ENCODE measurements at regions not wholly inside any gene's neighbourhood (a gene's known extent, or its start where the extent isn't known, plus 50 kb on each side); places are given as distances from the start of the nearest gene placed in this dataset.

GRCh38 chr1:208852911-208853310 lies 608.7 kb upstream of the PLXNA2 start:
- DNase-seq (no peak), ATAC-seq (ENCODE audit: low read depth) (no peak)
- no peak overlapping the region for H3K4me3 Mint-ChIP-seq
- no peak overlapping the region for H3K27ac Mint-ChIP-seq
- H3K36me3 Mint-ChIP-seq, result no peaks in the 10 kb centered on the region
- no peaks in the 10 kb centered on the region for H3K4me1 Mint-ChIP-seq
- H3K27me3 Mint-ChIP-seq, result peaks cover 3% of the 10 kb centered on the region
- no peaks in the 10 kb centered on the region for H3K9me3 Mint-ChIP-seq
- POLR2A ChIA-PET, result no interaction called here

- no peaks in the 10 kb centered on the region for H3K4me1 Mint-ChIP-seq
- H3K9me3 Mint-ChIP-seq, result no peaks in the 10 kb centered on the region
- no peak overlapping the region for H3K27ac Mint-ChIP-seq
- POLR2A ChIA-PET, result no interaction called here
- H3K36me3 Mint-ChIP-seq, result no peaks in the 10 kb centered on the region
- no peak overlapping the region for H3K4me3 Mint-ChIP-seq
- ATAC-seq (ENCODE audit: low read depth), result no peak
- peaks cover 3% of the 10 kb centered on the region for H3K27me3 Mint-ChIP-seq
- DNase-seq, result no peak
These were observed 611.2 kb upstream of the PLXNA2 start for GRCh38 chr1:208855403-208855802.

GRCh38 chr1:208857465-208857864 lies 613.3 kb upstream of the PLXNA2 start:
- POLR2A ChIA-PET, result no interaction called here
- Mint-ChIP-seq H3K9me3 (no peaks in the 10 kb centered on the region), H3K36me3 (no peaks in the 10 kb centered on the region), H3K27ac (no peak overlapping the region), H3K27me3 (peaks cover 3% of the 10 kb centered on the region), H3K4me3 (no peak overlapping the region), H3K4me1 (no peaks in the 10 kb centered on the region)
- DNase-seq, result no peak
- ATAC-seq (ENCODE audit: low read depth), result no peak

- POLR2A ChIA-PET, result no interaction called here
- H3K27ac Mint-ChIP-seq, result no peak overlapping the region
These were observed 614.6 kb upstream of the PLXNA2 start for GRCh38 chr1:208858738-208859137.

GRCh38 chr1:208864366-208864965 lies 620.3 kb upstream of the PLXNA2 start:
- no peak for DNase-seq
- no peak overlapping the region for H3K4me3 Mint-ChIP-seq
- POLR2A ChIA-PET, result no interaction called here
- H3K9me3 Mint-ChIP-seq, result no peaks in the 10 kb centered on the region
- no peak overlapping the region for H3K27ac Mint-ChIP-seq
- no peaks in the 10 kb centered on the region for H3K27me3 Mint-ChIP-seq
- no peaks in the 10 kb centered on the region for H3K36me3 Mint-ChIP-seq
- ATAC-seq (ENCODE audit: low read depth), result no peak
- no peaks in the 10 kb centered on the region for H3K4me1 Mint-ChIP-seq

More at GRCh38 chr1:208858738-208859137, 614.6 kb upstream of the PLXNA2 start:
- H3K4me1 Mint-ChIP-seq, result no peaks in the 10 kb centered on the region
- ATAC-seq (ENCODE audit: low read depth), result no peak
- H3K9me3 Mint-ChIP-seq, result no peaks in the 10 kb centered on the region
- no peak for DNase-seq
- no peak overlapping the region for H3K4me3 Mint-ChIP-seq
- H3K36me3 Mint-ChIP-seq, result no peaks in the 10 kb centered on the region
- peaks cover 3% of the 10 kb centered on the region for H3K27me3 Mint-ChIP-seq

GRCh38 chr1:208866386-208866955 lies 622.3 kb upstream of the PLXNA2 start:
- no peak overlapping the region for H3K4me3 Mint-ChIP-seq
- H3K27me3 Mint-ChIP-seq, result no peaks in the 10 kb centered on the region
- no peaks in the 10 kb centered on the region for H3K4me1 Mint-ChIP-seq
- no peak overlapping the region for H3K27ac Mint-ChIP-seq
- no peaks in the 10 kb centered on the region for H3K9me3 Mint-ChIP-seq
- H3K36me3 Mint-ChIP-seq, result no peaks in the 10 kb centered on the region
- POLR2A ChIA-PET, result no interaction called here
- ATAC-seq (ENCODE audit: low read depth) (no peak), DNase-seq (no peak)

GRCh38 chr1:208868554-208868953 lies 624.4 kb upstream of the PLXNA2 start:
- no peak overlapping the region for H3K4me3 Mint-ChIP-seq
- no peaks in the 10 kb centered on the region for H3K36me3 Mint-ChIP-seq

GRCh38 chr1:208874915-208875314 lies 630.7 kb upstream of the PLXNA2 start:
- H3K9me3 Mint-ChIP-seq, result no peaks in the 10 kb centered on the region
- ATAC-seq (ENCODE audit: low read depth), result no peak
- POLR2A ChIA-PET, result no interaction called here
- H3K36me3 Mint-ChIP-seq, result no peaks in the 10 kb centered on the region
- H3K27ac Mint-ChIP-seq, result no peak overlapping the region
- H3K27me3 Mint-ChIP-seq, result no peaks in the 10 kb centered on the region
- no peak overlapping the region for H3K4me3 Mint-ChIP-seq
- DNase-seq, result no peak
- H3K4me1 Mint-ChIP-seq, result no peaks in the 10 kb centered on the region

More at GRCh38 chr1:208868554-208868953, 624.4 kb upstream of the PLXNA2 start:
- no peak for DNase-seq
- Mint-ChIP-seq H3K27ac (no peak overlapping the region), H3K9me3 (no peaks in the 10 kb centered on the region), H3K27me3 (no peaks in the 10 kb centered on the region), H3K4me1 (no peaks in the 10 kb centered on the region)
- POLR2A ChIA-PET, result no interaction called here
- ATAC-seq (ENCODE audit: low read depth), result no peak

- H3K27ac Mint-ChIP-seq, result no peak overlapping the region
- ATAC-seq (ENCODE audit: low read depth), result no peak
These were observed 634.8 kb upstream of the PLXNA2 start for GRCh38 chr1:208879022-208879421.

GRCh38 chr1:208880433-208881100 lies 636.4 kb upstream of the PLXNA2 start:
- no peak overlapping the region for H3K27ac Mint-ChIP-seq
- no peaks in the 10 kb centered on the region for H3K27me3 Mint-ChIP-seq
- ATAC-seq (ENCODE audit: low read depth) (no peak), DNase-seq (no peak)
- peaks cover 2% of the 10 kb centered on the region for H3K9me3 Mint-ChIP-seq
- POLR2A ChIA-PET, result no interaction called here
- no peaks in the 10 kb centered on the region for H3K4me1 Mint-ChIP-seq
- no peaks in the 10 kb centered on the region for H3K36me3 Mint-ChIP-seq
- no peak overlapping the region for H3K4me3 Mint-ChIP-seq

More at GRCh38 chr1:208879022-208879421, 634.8 kb upstream of the PLXNA2 start:
- H3K4me1 Mint-ChIP-seq, result no peaks in the 10 kb centered on the region
- no peak for DNase-seq
- H3K9me3 Mint-ChIP-seq, result peaks cover 2% of the 10 kb centered on the region
- H3K36me3 Mint-ChIP-seq, result no peaks in the 10 kb centered on the region
- POLR2A ChIA-PET, result no interaction called here
- no peaks in the 10 kb centered on the region for H3K27me3 Mint-ChIP-seq
- H3K4me3 Mint-ChIP-seq, result no peak overlapping the region

- Mint-ChIP-seq H3K4me1 (no peaks in the 10 kb centered on the region), H3K27me3 (no peaks in the 10 kb centered on the region), H3K27ac (no peak overlapping the region), H3K36me3 (no peaks in the 10 kb centered on the region), H3K4me3 (no peak overlapping the region), H3K9me3 (peaks cover 2% of the 10 kb centered on the region)
- POLR2A ChIA-PET, result no interaction called here
- no peak for DNase-seq
- ATAC-seq (ENCODE audit: low read depth), result no peak
These were observed 640.9 kb upstream of the PLXNA2 start for GRCh38 chr1:208885060-208885459.

GRCh38 chr1:208885650-208886049 lies 641.5 kb upstream of the PLXNA2 start:
- DNase-seq (no peak), ATAC-seq (ENCODE audit: low read depth) (no peak)
- no peaks in the 10 kb centered on the region for H3K36me3 Mint-ChIP-seq
- no peaks in the 10 kb centered on the region for H3K27me3 Mint-ChIP-seq
- POLR2A ChIA-PET, result no interaction called here
- no peak overlapping the region for H3K4me3 Mint-ChIP-seq
- peaks cover 2% of the 10 kb centered on the region for H3K9me3 Mint-ChIP-seq
- no peaks in the 10 kb centered on the region for H3K4me1 Mint-ChIP-seq
- no peak overlapping the region for H3K27ac Mint-ChIP-seq

- ATAC-seq (ENCODE audit: low read depth) (no peak), DNase-seq (no peak)
- POLR2A ChIA-PET, result no interaction called here
- H3K4me3 Mint-ChIP-seq, result no peak overlapping the region
- H3K27me3 Mint-ChIP-seq, result no peaks in the 10 kb centered on the region
- no peaks in the 10 kb centered on the region for H3K4me1 Mint-ChIP-seq
- no peaks in the 10 kb centered on the region for H3K9me3 Mint-ChIP-seq
- no peaks in the 10 kb centered on the region for H3K36me3 Mint-ChIP-seq
- no peak overlapping the region for H3K27ac Mint-ChIP-seq
These were observed 644.2 kb upstream of the PLXNA2 start for GRCh38 chr1:208888376-208888775.

GRCh38 chr1:208892147-208892546 lies 648.0 kb upstream of the PLXNA2 start:
- no peaks in the 10 kb centered on the region for H3K4me1 Mint-ChIP-seq
- no peak for ATAC-seq (ENCODE audit: low read depth)
- no peak overlapping the region for H3K27ac Mint-ChIP-seq
- H3K9me3 Mint-ChIP-seq, result no peaks in the 10 kb centered on the region
- H3K36me3 Mint-ChIP-seq, result no peaks in the 10 kb centered on the region
- no peaks in the 10 kb centered on the region for H3K27me3 Mint-ChIP-seq
- POLR2A ChIA-PET, result no interaction called here
- no peak for DNase-seq
- H3K4me3 Mint-ChIP-seq, result no peak overlapping the region

Measured in activated naive CD8-positive, alpha-beta T cell treated with anti-CD3 and anti-CD28 coated beads, Interleukin-2, amount 10 ng/mL, durations not matched to agents 7 days and 5 days (primary cell).